WTC11 (cell line): ENCODE measurements at regions not wholly inside any gene's neighbourhood (a gene's known extent, or its start where the extent isn't known, plus 50 kb on each side); places are given as distances from the start of the nearest gene placed in this dataset.

Experiments
- ATAC-seq: fragments of 200-7000 bp; cut with Tn5 transposase; 2 replicates; pipeline ENCODE4 v1.10.0; 2021; ENCODE audit warnings: mild to moderate bottlenecking, moderate library complexity
- CTCF ChIA-PET: fragments of 300-600 bp; sonication (Branson Sonifier 250); formaldehyde crosslinking; loops from one replicate; lab custom pipeline; 2021; ENCODE audit warnings: antibody characterized with exemption; lab: Charles Lee
- POLR2A ChIA-PET: fragments of 350-600 bp; sonication (Branson Sonifier 250); formaldehyde crosslinking; loops from one replicate; lab custom pipeline; 2021; ENCODE audit warnings: antibody characterized with exemption; lab: Charles Lee
- DNase-seq: peaks from one replicate; pipeline ENCODE4 v3.0.0; 2021; ENCODE audit warnings: low spot score
- H3K27ac Mint-ChIP-seq: 2 replicates; pipeline ENCODE4 v1.8.0; 2021; ENCODE audit warnings: mixed read lengths
- H3K27me3 Mint-ChIP-seq: 2 replicates; pipeline ENCODE4 v1.8.0; 2021; ENCODE audit warnings: low read depth, mild to moderate bottlenecking, moderate library complexity, mixed read lengths
- H3K36me3 Mint-ChIP-seq: 2 replicates; pipeline ENCODE4 v1.8.0; 2021; ENCODE audit warnings: mixed read lengths
- H3K4me1 Mint-ChIP-seq: 2 replicates; pipeline ENCODE4 v1.8.0; 2022; ENCODE audit warnings: mixed read lengths
- H3K4me3 Mint-ChIP-seq: 2 replicates; pipeline ENCODE4 v1.8.0; 2021; ENCODE audit warnings: mild to moderate bottlenecking, moderate library complexity, mixed read lengths
- H3K9me3 Mint-ChIP-seq: 2 replicates; pipeline ENCODE4 v1.8.0; 2021; ENCODE audit warnings: mixed read lengths
- ATF3 ChIP-seq: sonication (generic); formaldehyde crosslinking; conservative IDR thresholded peaks from 2 replicates; pipeline ENCODE4 v1.8.1; 2022; ENCODE audit warnings: mild to moderate bottlenecking, missing genetic modification reagents
- E2F5 ChIP-seq: sonication (generic); formaldehyde crosslinking; IDR thresholded peaks from 2 replicates; pipeline ENCODE4 v1.8.1; 2022; ENCODE audit warnings: mild to moderate bottlenecking, moderate library complexity, missing genetic modification reagents
- ERG ChIP-seq: fragments of 250-450 bp; sonication (Bioruptor Pico); IDR thresholded peaks from 2 replicates; pipeline ENCODE4 v1.8.0; 2021; ENCODE audit warnings: mild to moderate bottlenecking
- ESRRA ChIP-seq: sonication (generic); formaldehyde crosslinking; IDR thresholded peaks from 2 replicates; pipeline ENCODE4 v1.8.1; 2022; ENCODE audit warnings: mild to moderate bottlenecking, missing genetic modification reagents, borderline replicate concordance
- FOXJ3 ChIP-seq: sonication (generic); formaldehyde crosslinking; IDR thresholded peaks from 2 replicates; pipeline ENCODE4 v1.9.0; 2021; ENCODE audit warnings: missing genetic modification reagents, mild to moderate bottlenecking, borderline replicate concordance
- GRHL2 ChIP-seq: fragments of 250-450 bp; sonication (Bioruptor Pico); IDR thresholded peaks from 2 replicates; pipeline ENCODE4 v1.8.0; 2022; ENCODE audit warnings: mild to moderate bottlenecking, moderate library complexity; ENCODE audit not compliant: insufficient replicate concordance, severe bottlenecking
- IRF2 ChIP-seq: sonication (generic); formaldehyde crosslinking; IDR thresholded peaks from 2 replicates; pipeline ENCODE4 v1.8.0; 2022; ENCODE audit warnings: low read depth, missing genetic modification reagents, borderline replicate concordance
- KAT7 ChIP-seq: sonication (generic); formaldehyde crosslinking; IDR thresholded peaks from 2 replicates; pipeline ENCODE4 v1.8.1; 2023; ENCODE audit warnings: missing genetic modification reagents, mild to moderate bottlenecking, borderline replicate concordance
- MAX ChIP-seq: sonication (generic); formaldehyde crosslinking; IDR thresholded peaks from 2 replicates; pipeline ENCODE4 v1.8.0; 2022; ENCODE audit warnings: mild to moderate bottlenecking, missing genetic modification reagents
- MLX ChIP-seq: sonication (generic); formaldehyde crosslinking; IDR thresholded peaks from 2 replicates; pipeline ENCODE4 v1.8.1; 2023; ENCODE audit warnings: mild to moderate bottlenecking, missing genetic modification reagents, moderate library complexity
- NFYB ChIP-seq: sonication (generic); formaldehyde crosslinking; conservative IDR thresholded peaks from 2 replicates; pipeline ENCODE4 v1.8.0; 2022; ENCODE audit warnings: low read depth, missing genetic modification reagents
- NR1H2 ChIP-seq: sonication (generic); formaldehyde crosslinking; IDR thresholded peaks from 2 replicates; pipeline ENCODE4 v1.9.0; 2021; ENCODE audit warnings: mild to moderate bottlenecking, moderate library complexity, missing genetic modification reagents
- NR3C1 ChIP-seq: sonication (generic); formaldehyde crosslinking; conservative IDR thresholded peaks from 2 replicates; pipeline ENCODE4 v1.8.1; 2023; ENCODE audit warnings: low read depth, mild to moderate bottlenecking, missing genetic modification reagents
- PREB ChIP-seq: sonication (generic); formaldehyde crosslinking; IDR thresholded peaks from 2 replicates; pipeline ENCODE4 v1.8.1; 2022; ENCODE audit warnings: mild to moderate bottlenecking, missing genetic modification reagents, moderate library complexity, borderline replicate concordance
- PRRX2 ChIP-seq: fragments of 250-450 bp; sonication (Bioruptor Pico); IDR thresholded peaks from 2 replicates; pipeline ENCODE4 v1.8.0; 2021; ENCODE audit warnings: mild to moderate bottlenecking
- SMAD4 ChIP-seq: sonication (generic); formaldehyde crosslinking; IDR thresholded peaks from 2 replicates; pipeline ENCODE4 v1.8.0; 2022; ENCODE audit warnings: mild to moderate bottlenecking, missing genetic modification reagents
- SOX15 ChIP-seq: fragments of 250-450 bp; sonication (Bioruptor Pico); IDR thresholded peaks from 2 replicates; pipeline ENCODE4 v1.9.0; 2021; ENCODE audit warnings: mild to moderate bottlenecking
- TP53 ChIP-seq: sonication (generic); formaldehyde crosslinking; IDR thresholded peaks from 2 replicates; pipeline ENCODE4 v1.8.1; 2023; ENCODE audit warnings: mild to moderate bottlenecking, missing genetic modification reagents
- ZBTB21 ChIP-seq: sonication (generic); formaldehyde crosslinking; IDR thresholded peaks from 2 replicates; pipeline ENCODE4 v1.8.1; 2023; ENCODE audit warnings: mild to moderate bottlenecking, missing genetic modification reagents, borderline replicate concordance
- ZNF416 ChIP-seq: fragments of 250-450 bp; sonication (Bioruptor Pico); IDR thresholded peaks from 2 replicates; pipeline ENCODE4 v1.9.0; 2021; ENCODE audit warnings: mild to moderate bottlenecking, inconsistent platforms
- ZNF671 ChIP-seq: fragments of 250-450 bp; sonication (Bioruptor Pico); IDR thresholded peaks from 2 replicates; pipeline ENCODE4 v1.8.0; 2021; ENCODE audit warnings: mild to moderate bottlenecking

- Mint-ChIP-seq H3K27ac (no peak overlapping the region), H3K4me3 (no peak overlapping the region), H3K4me1 (peaks cover 41% of the 10 kb centered on the region), H3K9me3 (peaks cover 21% of the 10 kb centered on the region), H3K27me3 (no peaks in the 10 kb centered on the region), H3K36me3 (peaks cover 26% of the 10 kb centered on the region)
- POLR2A ChIA-PET: no interaction called here
- DNase-seq (no peak), ATAC-seq (no peak)
- CTCF ChIA-PET: no interaction called here
- TF ChIP-seq NFYB (CRISPR knock-in tag): no peak
- TF ChIP-seq KAT7 (CRISPR knock-in tag): no peak
Observed at GRCh38 chr1:193932979-193933378, 746.6 kb upstream of the B3GALT2 start.

GRCh38 chr1:193931356-193931755 lies 744.9 kb upstream of the B3GALT2 start:
- POLR2A ChIA-PET: no interaction called here
- Mint-ChIP-seq H3K4me3 (no peak overlapping the region), H3K27ac (no peak overlapping the region), H3K27me3 (no peaks in the 10 kb centered on the region; the same call in 1 of the 2 replicates), H3K4me1 (peaks cover 27% of the 10 kb centered on the region), H3K36me3 (peaks cover 40% of the 10 kb centered on the region), H3K9me3 (peaks cover 33% of the 10 kb centered on the region)
- CTCF ChIA-PET: no interaction called here
- DNase-seq (no peak), ATAC-seq (no peak)
- no peak for TF ChIP-seq ZNF671 (CRISPR knock-in tag)
- no peak for TF ChIP-seq PRRX2 (CRISPR knock-in tag)
- TF ChIP-seq TP53: no peak
- TF ChIP-seq NR3C1 (CRISPR knock-in tag): no peak
- TF ChIP-seq MAX (CRISPR knock-in tag): no peak
- TF ChIP-seq GRHL2: no peak
- TF ChIP-seq IRF2 (CRISPR knock-in tag): no peak
- TF ChIP-seq ATF3: no peak
- TF ChIP-seq ERG (CRISPR knock-in tag): no peak
- no peak for TF ChIP-seq KAT7 (CRISPR knock-in tag)
- TF ChIP-seq E2F5 (CRISPR knock-in tag): no peak
- no peak for TF ChIP-seq SMAD4 (CRISPR knock-in tag)
- no peak for TF ChIP-seq ESRRA
- TF ChIP-seq FOXJ3 (CRISPR knock-in tag): no peak
- no peak for TF ChIP-seq PREB (CRISPR knock-in tag)
- no peak for TF ChIP-seq ZNF416 (CRISPR knock-in tag)
- no peak for TF ChIP-seq MLX (CRISPR knock-in tag)
- no peak for TF ChIP-seq NR1H2 (CRISPR knock-in tag)
- no peak for TF ChIP-seq SOX15 (CRISPR knock-in tag)
- no peak for TF ChIP-seq ZBTB21 (CRISPR knock-in tag)
